K562 (cell line): ENCODE measurements at regions not wholly inside any gene's neighbourhood (a gene's known extent, or its start where the extent isn't known, plus 50 kb on each side); places are given as distances from the start of the nearest gene placed in this dataset.

Source experiments
- ATAC-seq: fragments of 200-7000 bp; cut with Tn5 transposase; 3 replicates; pipeline ENCODE4 v1.9.1; 2020; ENCODE audit warnings: moderate library complexity
- BruUV-seq: library from RNA; stranded (reverse); fragments of 400-500 nt; replicated peaks from 2 replicates; lab custom pipeline; 2021; lab: Mats Ljungman, UMichigan
- CTCF ChIA-PET: fragments of 300-600 bp; formaldehyde crosslinking; extraction: SDS; loops from one replicate; lab custom pipeline; 2021; ENCODE audit warnings: low intra/inter-chr PET ratio; lab: Yijun Ruan, JAX
- POLR2A ChIA-PET: fragments of 300-600, 350-650 bp; sonication (Branson Sonifier 250); formaldehyde crosslinking; extraction: SDS; loops from one replicate; lab custom pipeline; 2021; ENCODE audit warnings: antibody characterized with exemption, inconsistent platforms; lab: Yijun Ruan, JAX
- DNase-seq, 4 experiments: peaks; one replicate each; pipeline versions ENCODE4 v3.0.0 to v3.0.0-alpha.2; 2011 to 2018; ENCODE audit warnings: low spot score in 3 of 4, mixed read lengths in 3 of 4; ENCODE audit errors: extremely low read depth in 1 of 4
- FAIRE-seq: peaks from 2 replicates; lab custom pipeline; 2011; peaks lifted over from hg19 to GRCh38; lab: Jason Lieb, UNC
- H2AFZ ChIP-seq: 2 replicates; pipeline ENCODE4 v1.6.0; 2011; ENCODE audit warnings: low read depth, low read length, control low read depth, inconsistent platforms
- H3K27ac ChIP-seq: fragments of 200-600 bp; 3 replicates; pipeline ENCODE4 v1.8.0; 2011; ENCODE audit warnings: low read depth, mild to moderate bottlenecking, control low read depth, inconsistent platforms, low read length, moderate library complexity, mixed read lengths; ENCODE audit errors: extremely low read depth
- H3K27me3 ChIP-seq, 2 experiments: fragments of 300-600 bp in 1 of 2; 2 replicates in 1 of 2; 3 replicates in 1 of 2; pipeline versions ENCODE4 v1.6.0 to v1.8.0; 2011; ENCODE audit warnings: inconsistent platforms in 2 of 2, low read length in 2 of 2, mild to moderate bottlenecking in 1 of 2, mixed read lengths in 1 of 2, moderate library complexity in 1 of 2; ENCODE audit not compliant: control insufficient read depth in 2 of 2, insufficient read depth in 2 of 2
- H3K36me3 ChIP-seq: fragments of 300-600 bp; 3 replicates; pipeline ENCODE4 v1.8.0; 2011; ENCODE audit warnings: mild to moderate bottlenecking, low read length, inconsistent platforms; ENCODE audit not compliant: control insufficient read depth, insufficient read depth
- H3K4me1 ChIP-seq, 2 experiments: fragments of 200-600 bp in 1 of 2; replicated peaks in 1 of 2; 2 replicates in 1 of 2; 3 replicates in 1 of 2; pipeline versions ENCODE4 v1.5.1 to v1.8.0; 2011; ENCODE audit warnings: inconsistent platforms in 2 of 2, low read length in 2 of 2, mild to moderate bottlenecking in 1 of 2, mixed read lengths in 1 of 2, moderate library complexity in 1 of 2; ENCODE audit not compliant: control insufficient read depth in 2 of 2, insufficient read depth in 2 of 2
- H3K4me2 ChIP-seq: 2 replicates; pipeline ENCODE4 v1.6.1; 2011; ENCODE audit warnings: low read length, control low read depth, inconsistent platforms, mixed read lengths; ENCODE audit not compliant: insufficient read depth
- H3K4me3 ChIP-seq: fragments of 200-600 bp; sonication (generic), shearing (Covaris generic); 2 replicates; pipeline ENCODE4 v1.5.1; 2016; ENCODE audit warnings: control low read depth, inconsistent platforms
- H3K79me2 ChIP-seq: fragments of 200-600 bp; 3 replicates; pipeline ENCODE4 v1.8.0; 2011; ENCODE audit warnings: low read length, inconsistent platforms; ENCODE audit not compliant: control insufficient read depth, insufficient read depth
- H3K9ac ChIP-seq, 2 experiments: 2 replicates each; pipeline versions ENCODE4 v1.6.0 to v1.6.1; 2011; ENCODE audit warnings: low read depth in 2 of 2, low read length in 2 of 2, control low read depth in 1 of 2, inconsistent platforms in 1 of 2, mild to moderate bottlenecking in 1 of 2, mixed read lengths in 1 of 2; ENCODE audit not compliant: insufficient read depth in 1 of 2
- H3K9me1 ChIP-seq: one replicate; pipeline ENCODE4 v1.6.0; 2011; ENCODE audit warnings: inconsistent platforms, mild to moderate bottlenecking, low read length, moderate library complexity; ENCODE audit not compliant: control insufficient read depth, insufficient read depth
- H3K9me3 ChIP-seq: replicated peaks from 2 replicates; pipeline ENCODE4 v1.5.1; 2011; ENCODE audit warnings: low read depth, low read length, inconsistent platforms; ENCODE audit not compliant: control insufficient read depth, insufficient read depth
- H4K20me1 ChIP-seq: replicated peaks from 2 replicates; pipeline ENCODE4 v1.6.1; 2011; ENCODE audit warnings: low read length, inconsistent platforms, mixed read lengths; ENCODE audit not compliant: control insufficient read depth, insufficient read depth
- CHCHD3 ChIP-seq: fragments of 250-450 bp; sonication (Bioruptor Pico); IDR thresholded peaks from 2 replicates; pipeline ENCODE4 v2.1.2; 2022; ENCODE audit warnings: mild to moderate bottlenecking
- CTBP1 ChIP-seq: fragments of 450-650 bp; IDR thresholded peaks from 2 replicates; pipeline ENCODE4 v1.6.1; 2016; ENCODE audit warnings: borderline replicate concordance
- KDM5B ChIP-seq: fragments of 200-600 bp; sonication (generic); IDR thresholded peaks from 2 replicates; pipeline ENCODE4 v1.6.1; 2012; ENCODE audit warnings: low read depth, mild to moderate bottlenecking, moderate library complexity, low read length, control low read depth, inconsistent platforms; ENCODE audit not compliant: insufficient replicate concordance
- MTF1 ChIP-seq: fragments of 250-450 bp; sonication (Bioruptor Pico); IDR thresholded peaks from 2 replicates; pipeline ENCODE4 v1.9.0; 2021; ENCODE audit warnings: moderate library complexity, mild to moderate bottlenecking, inconsistent platforms, borderline replicate concordance
- POU5F1 ChIP-seq: fragments of 150-350 bp; IDR thresholded peaks from 2 replicates; pipeline ENCODE4 v1.6.1; 2014; ENCODE audit warnings: borderline replicate concordance, low read length, low read depth, mild to moderate bottlenecking; ENCODE audit not compliant: partially characterized antibody
- SIN3A ChIP-seq, 2 experiments: fragments of 150-350 bp in 1 of 2; IDR thresholded peaks; 2 replicates each; pipeline ENCODE4 v1.6.1; 2011 to 2016; ENCODE audit warnings: borderline replicate concordance in 2 of 2, low read depth in 2 of 2, low read length in 2 of 2, mild to moderate bottlenecking in 2 of 2, moderate library complexity in 2 of 2; ENCODE audit not compliant: control insufficient read depth in 1 of 2
- THAP7 ChIP-seq: fragments of 250-450 bp; sonication (Bioruptor Pico); IDR thresholded peaks from 2 replicates; pipeline ENCODE4 v1.5.0; 2021
- ZBTB33 ChIP-seq: sonication (generic); formaldehyde crosslinking; IDR thresholded peaks from 2 replicates; pipeline ENCODE4 v1.8.1; 2023; ENCODE audit warnings: mild to moderate bottlenecking, missing genetic modification reagents
- WGBS: fragments of 100-300 bp; shearing (Covaris generic); methylation state at CpG from one replicate; pipeline ENCODE4 v1.1.6; 2016; ENCODE audit warnings: low coverage, mixed read lengths; ENCODE audit not compliant: insufficient coverage; ENCODE audit errors: missing lambda C conversion rate; 5-methylcytosine and 5-hydroxymethylcytosine counted together
- in situ Hi-C: fragments of 300-500 bp; cut with MboI; formaldehyde crosslinking; loops from 4 replicates; pipeline ENCODE4 v1.15.0; 2018; ENCODE audit warnings: inconsistent platforms, mixed read lengths
- intact Hi-C: fragments of 100-400 bp; cut with micrococcal nuclease; formaldehyde crosslinking; loops from 2 replicates; pipeline ENCODE4 v1.14.2; 2022

- CTCF ChIA-PET, result no interaction called here
- no peak overlapping the region for H3K27ac ChIP-seq
Measured at GRCh38 chr1:73860421-73860950, 337.5 kb downstream of the LRRIQ3 start.

More at GRCh38 chr1:73860421-73860950, 337.5 kb downstream of the LRRIQ3 start:
- Histone ChIP-seq H3K27me3 (no peaks in the 10 kb centered on the region), H3K9me3 (no peaks in the 10 kb centered on the region), H3K9ac (no peak overlapping the region), H2AFZ (no peak overlapping the region), H3K36me3 (no peaks in the 10 kb centered on the region), H4K20me1 (no peaks in the 10 kb centered on the region), H3K4me3 (no peak overlapping the region), H3K4me2 (no peak overlapping the region), H3K9me1 (no peaks in the 10 kb centered on the region), H3K79me2 (no peaks in the 10 kb centered on the region), H3K4me1 (no peaks in the 10 kb centered on the region)
- intact Hi-C loops (no loop called here), in situ Hi-C loops (no loop called here)
- FAIRE-seq (no peak), ATAC-seq (no peak), DNase-seq (no peak)
- no TSS peak for BruUV-seq
- TF ChIP-seq ZBTB33 (no peak), THAP7 (no peak), SIN3A (IDR thresholded peaks at IDR 0.05; ENCODE audit: borderline replicate concordance in 2 of 2, control insufficient read depth in 1 of 2, low read depth in 2 of 2, low read length in 2 of 2) (no peak), CHCHD3 (CRISPR knock-in tag) (no peak), KDM5B (no peak), POU5F1 (no peak), CTBP1 (no peak), MTF1 (CRISPR knock-in tag) (no peak)
- POLR2A ChIA-PET, result no interaction called here
- WGBS, result 0% methylated on average over 2 of the region's 2 CpGs
